ENCODE measurements at regions not wholly inside any gene's neighbourhood (a gene's known extent, or its start where the extent isn't known, plus 50 kb on each side); places are given as distances from the start of the nearest gene placed in this dataset.

DNA sequence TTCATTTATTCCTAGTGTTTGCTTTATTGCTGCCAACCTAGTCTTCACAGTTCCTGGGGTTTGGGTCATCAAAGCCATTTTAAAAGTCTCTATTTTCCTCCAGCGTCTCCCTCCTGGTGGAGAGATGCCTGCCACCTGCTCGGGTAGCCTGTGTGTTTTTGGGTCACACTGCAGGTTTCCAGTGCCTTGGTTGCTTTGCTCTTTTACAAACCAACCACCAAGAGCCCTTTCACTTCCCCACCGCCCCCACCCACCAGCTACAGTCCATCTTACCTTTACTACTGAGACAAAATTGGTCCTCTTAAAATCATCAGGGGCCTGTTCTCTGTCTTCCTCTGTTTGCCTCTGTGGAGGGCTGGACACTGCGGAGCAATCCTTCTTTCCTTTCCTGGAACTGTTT lies 280.5 kb upstream of the GATB start:
- no peak for DNase-seq (ENCODE audit: low read depth in 2 of 3, low spot score in 2 of 3)

- DNase-seq (ENCODE audit: low read depth in 2 of 3, low spot score in 2 of 3) = no peak
Observed at GRCh38 chr4:152039691-152040090, 278.9 kb upstream of the GATB start.

DNA sequence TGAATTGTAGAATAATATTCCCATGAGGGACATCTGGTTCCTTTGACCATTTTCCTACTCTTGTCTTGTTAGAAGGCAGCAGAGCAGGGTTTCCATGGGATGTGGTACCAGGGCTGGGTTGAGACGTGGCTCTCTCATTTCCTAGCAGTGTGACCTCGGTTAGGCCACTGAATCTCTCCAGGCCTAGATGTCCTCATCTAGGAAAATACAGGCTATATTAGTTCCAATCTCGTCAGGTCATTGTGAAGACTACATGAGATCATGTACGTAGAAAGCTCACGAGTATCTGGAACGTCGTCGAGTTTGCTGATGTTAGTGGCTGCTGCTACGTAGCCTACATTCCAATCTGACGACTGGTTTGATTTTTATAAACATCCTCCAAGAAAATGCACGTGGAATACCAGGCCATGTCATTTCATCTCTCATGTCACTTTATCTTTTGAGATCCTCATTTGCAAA lies 278.2 kb upstream of the GATB start:
- no peak for DNase-seq (ENCODE audit: low read depth in 2 of 3, low spot score in 2 of 3)

DNA sequence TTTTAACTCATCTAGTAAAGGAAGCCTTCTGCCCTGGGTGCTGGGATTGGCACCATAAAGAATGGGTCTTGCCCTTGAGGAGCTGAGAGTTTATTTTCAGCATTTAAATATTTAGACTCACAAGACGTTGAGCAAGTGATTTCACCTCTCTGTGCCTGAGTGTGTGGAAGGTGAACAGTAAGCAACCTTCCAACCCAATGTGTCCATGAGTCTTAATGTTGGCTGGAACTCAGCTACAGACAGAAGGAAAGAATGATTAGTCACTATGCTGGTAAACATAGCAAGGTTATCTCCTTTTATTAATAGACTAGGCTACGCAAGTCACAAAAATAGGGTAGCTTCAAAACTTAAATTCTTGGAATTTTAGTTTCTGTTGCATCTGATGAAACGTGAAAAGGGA lies 277.4 kb upstream of the GATB start:
- DNase-seq (ENCODE audit: low read depth in 2 of 3, low spot score in 2 of 3) = no peak

DNA sequence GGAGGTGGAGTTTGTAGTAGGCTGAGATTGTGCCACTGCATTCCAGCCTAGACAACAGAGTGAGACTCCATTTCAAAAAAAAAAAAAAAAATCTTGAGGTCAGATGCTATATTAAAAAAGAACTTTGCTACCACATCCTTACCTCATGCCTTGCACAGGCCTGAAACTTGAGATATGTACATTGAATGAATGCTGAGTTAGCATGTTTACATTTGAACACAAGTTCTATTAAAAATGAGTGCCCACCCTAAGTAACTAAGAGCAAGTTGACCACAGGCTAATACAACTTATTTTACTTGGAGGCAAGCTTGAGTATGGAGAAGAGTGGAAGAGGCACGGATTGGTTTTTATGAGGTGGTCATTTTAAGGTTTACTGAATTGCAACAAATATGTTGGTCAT lies 276.6 kb upstream of the GATB start:
- no peak for DNase-seq (ENCODE audit: low read depth in 2 of 3, low spot score in 2 of 3)

DNA sequence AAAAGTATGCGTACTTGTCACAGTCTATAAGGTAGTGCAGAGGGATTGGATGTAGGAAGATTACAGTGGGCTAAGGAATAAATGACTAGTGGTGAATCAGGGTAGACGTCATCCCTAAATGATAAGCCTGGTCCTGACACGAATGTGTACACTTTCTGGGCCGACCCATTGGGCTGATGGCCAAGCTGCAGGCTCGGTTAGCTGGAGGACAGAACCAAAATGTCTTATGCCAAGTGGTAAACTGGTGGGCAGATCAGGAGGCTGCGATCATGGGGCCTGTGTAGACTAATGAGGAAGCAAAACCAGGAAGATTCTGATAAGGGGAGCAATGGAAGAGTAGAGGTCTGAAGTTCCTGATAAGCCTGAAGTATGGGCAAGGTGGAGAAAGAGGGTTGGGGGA lies 272.8 kb upstream of the GATB start:
- no peak for DNase-seq (ENCODE audit: low read depth in 2 of 3, low spot score in 2 of 3)

GRCh38 chr4:152032722-152033131 lies 271.9 kb upstream of the GATB start:
- no peak for DNase-seq (ENCODE audit: low read depth in 2 of 3, low spot score in 2 of 3)

DNA sequence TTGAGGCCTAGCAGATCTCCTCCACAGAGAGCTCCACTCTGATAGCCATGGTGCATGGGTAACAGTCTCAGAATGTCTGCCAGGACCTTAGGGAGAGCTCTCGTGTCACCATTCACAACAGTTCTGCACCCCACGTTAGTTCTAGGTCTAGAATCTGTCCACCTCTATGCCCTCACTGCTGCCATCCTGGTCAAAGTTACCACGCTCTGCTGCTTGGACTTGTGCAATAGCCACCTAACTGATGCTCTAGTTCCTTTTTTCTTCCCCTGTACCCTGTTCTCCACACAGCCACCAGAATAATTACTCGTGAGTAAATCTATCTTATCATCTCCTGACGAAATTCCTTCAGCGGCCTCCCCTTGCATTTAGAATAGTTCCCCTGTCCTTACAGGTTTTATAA lies 268.8 kb upstream of the GATB start:
- no peak for DNase-seq (ENCODE audit: low read depth in 2 of 3, low spot score in 2 of 3)

- no peak for DNase-seq (ENCODE audit: low read depth in 2 of 3, low spot score in 2 of 3)
Observed at GRCh38 chr4:152028131-152028530, 267.3 kb upstream of the GATB start.

GRCh38 chr4:152024881-152025280 lies 264.1 kb upstream of the GATB start:
- no peak for DNase-seq (ENCODE audit: low read depth in 2 of 3, low spot score in 2 of 3)

- no peak for DNase-seq (ENCODE audit: low read depth in 2 of 3, low spot score in 2 of 3)
Observed at GRCh38 chr4:152023674-152024073, 262.9 kb upstream of the GATB start.

DNA sequence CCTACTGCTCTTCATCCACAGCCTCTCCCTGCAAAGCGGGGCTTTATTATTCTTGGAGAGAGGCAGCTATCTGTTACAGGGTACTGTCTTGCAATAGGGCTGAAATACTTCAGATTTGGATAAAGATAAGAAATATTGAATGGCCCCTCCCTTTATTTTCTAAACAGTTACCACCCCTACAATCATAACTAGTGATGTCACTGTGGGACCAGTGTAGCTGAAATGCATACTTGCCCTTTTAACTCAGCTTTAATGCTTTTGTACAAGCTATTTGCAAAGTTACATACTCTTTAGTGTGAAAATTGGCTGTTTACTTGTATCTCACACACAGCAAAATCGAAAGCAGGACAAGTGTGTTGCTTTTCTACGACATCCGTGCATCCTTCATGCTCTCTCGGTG lies 261.7 kb upstream of the GATB start:
- no peak for DNase-seq (ENCODE audit: low read depth in 2 of 3, low spot score in 2 of 3)

DNA sequence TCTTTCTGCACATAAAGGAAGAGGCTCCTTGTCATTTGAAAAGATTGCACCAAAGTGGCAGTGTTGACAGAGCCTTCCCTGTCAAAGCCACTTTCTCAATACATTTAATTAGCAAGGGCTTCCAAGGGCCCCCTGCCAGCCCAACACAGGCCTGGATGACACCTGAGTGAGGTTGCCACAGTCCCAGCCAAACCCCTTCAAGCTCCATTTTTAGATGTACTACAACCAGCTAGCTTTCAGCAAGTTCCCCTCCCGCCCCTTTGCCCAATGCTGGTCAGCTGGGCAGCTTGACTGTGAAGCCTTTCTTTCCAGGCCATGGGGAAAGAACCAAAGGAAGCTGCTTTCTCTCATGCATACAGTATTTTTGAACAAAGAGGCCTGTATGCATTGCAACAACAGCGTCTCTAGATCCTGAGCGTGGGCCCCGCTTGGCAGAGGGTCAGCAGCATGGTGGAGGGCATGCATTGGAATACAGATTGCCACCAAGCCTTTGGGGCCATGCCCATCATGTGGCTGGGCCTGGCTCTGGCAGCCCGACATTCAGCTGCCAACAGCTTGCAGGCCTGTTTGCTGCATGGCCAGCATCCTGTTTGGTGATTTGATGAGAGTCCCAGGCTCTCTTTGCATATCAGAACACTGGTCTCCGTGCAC lies 261.1 kb upstream of the GATB start:
- DNase-seq (ENCODE audit: low read depth in 2 of 3, low spot score in 2 of 3) = no peak

GRCh38 chr4:152020073-152020472 lies 259.3 kb upstream of the GATB start:
- DNase-seq (ENCODE audit: low read depth in 2 of 3, low spot score in 2 of 3) = no peak

GRCh38 chr4:152016303-152016620 lies 255.5 kb upstream of the GATB start:
- no peak for DNase-seq (ENCODE audit: low read depth in 2 of 3, low spot score in 2 of 3)

DNA sequence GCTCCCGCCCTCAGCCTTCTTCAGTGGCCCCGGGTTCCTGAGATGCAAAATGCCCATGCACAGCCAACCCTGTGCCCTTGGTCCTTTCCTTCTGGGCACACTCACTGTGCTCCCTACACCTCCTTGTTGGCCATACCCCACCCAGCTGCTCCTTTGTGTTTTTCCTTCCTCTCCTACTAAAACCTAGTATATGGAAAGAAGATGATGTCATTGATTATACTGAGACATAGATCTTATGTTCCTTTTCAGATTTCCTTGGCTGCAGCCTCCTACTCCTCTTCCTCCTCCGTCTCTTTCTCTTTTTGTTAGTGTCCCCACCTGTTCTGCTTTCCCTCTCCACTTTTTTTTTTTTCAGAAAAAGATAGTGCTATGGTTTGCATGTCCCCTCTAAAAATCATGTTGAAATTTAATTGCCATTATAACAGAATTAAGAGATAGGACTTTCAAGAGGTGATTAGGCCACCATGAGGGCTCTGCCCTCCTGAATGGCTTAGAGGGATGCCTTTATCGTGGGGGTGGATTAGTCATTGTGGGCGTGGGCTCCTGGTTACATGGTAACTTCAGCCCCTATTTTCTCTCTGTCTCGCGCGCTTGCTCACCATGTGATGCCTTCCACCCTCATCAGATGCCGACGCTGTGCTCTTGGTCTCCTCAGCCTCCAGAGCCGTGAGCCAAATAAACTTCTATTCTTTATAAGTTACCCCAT lies 254.9 kb upstream of the GATB start:
- no peak for DNase-seq (ENCODE audit: low read depth in 2 of 3, low spot score in 2 of 3)

DNA sequence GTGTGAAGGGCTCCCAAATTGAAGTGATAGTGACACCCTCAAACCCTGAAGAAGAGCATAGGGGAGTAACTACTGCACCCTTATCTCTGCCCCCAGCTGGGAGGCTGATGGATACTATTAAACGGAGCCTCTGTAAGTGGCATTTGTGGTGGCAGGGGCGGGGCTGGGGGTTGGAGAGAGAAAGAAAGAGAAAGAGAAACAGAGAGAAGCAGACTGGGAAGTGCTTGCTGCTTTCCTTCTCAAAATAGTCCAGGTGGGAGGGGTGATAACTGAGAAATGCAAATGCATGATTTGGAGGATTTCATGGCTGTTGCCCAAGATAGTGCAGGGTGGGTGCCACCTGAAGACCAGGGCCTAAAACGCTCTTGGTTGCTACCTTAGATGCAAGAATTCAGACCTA lies 253.5 kb upstream of the GATB start:
- DNase-seq (ENCODE audit: low read depth in 2 of 3, low spot score in 2 of 3) = peak in 1 of 3 donors; percentile 17

DNA sequence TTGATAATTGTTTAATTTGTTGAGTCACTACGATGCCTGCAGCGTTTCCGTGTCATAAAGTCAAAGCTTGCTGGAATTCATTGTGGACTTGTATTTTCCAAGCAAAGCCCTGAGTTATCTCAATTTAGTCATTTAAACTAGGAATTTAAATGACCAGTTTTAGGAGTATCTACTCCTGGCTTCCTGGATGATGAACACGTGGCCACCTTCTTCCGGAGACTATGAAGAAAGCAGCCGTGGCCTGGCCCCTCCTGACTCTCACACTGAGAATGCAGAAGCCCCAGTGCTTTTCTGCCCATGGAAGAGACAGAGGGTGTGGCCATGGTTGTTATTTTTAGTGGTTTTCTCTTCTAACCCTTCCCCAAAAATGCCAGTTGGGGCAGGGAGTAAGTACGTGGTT lies 250.7 kb upstream of the GATB start:
- DNase-seq (ENCODE audit: low read depth in 2 of 3, low spot score in 2 of 3) = no peak

DNA sequence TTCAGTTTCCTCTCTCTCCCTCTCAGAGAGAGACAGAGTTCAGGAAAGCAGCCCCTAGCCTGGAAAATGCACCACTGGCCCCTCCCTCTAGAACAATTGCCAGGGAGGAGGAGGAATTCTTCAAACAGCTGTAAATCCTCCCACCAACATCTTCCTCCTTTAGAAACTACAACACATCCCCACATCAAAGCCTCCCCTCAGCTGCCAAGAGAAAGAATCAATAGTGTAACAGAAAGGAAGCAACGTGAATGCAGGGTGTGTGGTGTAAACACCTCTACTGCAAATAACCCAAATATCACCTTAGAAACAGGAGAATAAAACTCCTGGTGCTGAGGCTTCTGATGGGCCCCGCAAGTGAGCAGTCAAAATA lies 249.9 kb upstream of the GATB start:
- DNase-seq (ENCODE audit: low read depth in 2 of 3, low spot score in 2 of 3) = no peak

GRCh38 chr4:152009983-152010709 lies 249.3 kb upstream of the GATB start:
- DNase-seq (ENCODE audit: low read depth in 2 of 3, low spot score in 2 of 3) = no peak

GRCh38 chr4:152009031-152009670 lies 248.3 kb upstream of the GATB start:
- DNase-seq (ENCODE audit: low read depth in 2 of 3, low spot score in 2 of 3) = no peak

DNA sequence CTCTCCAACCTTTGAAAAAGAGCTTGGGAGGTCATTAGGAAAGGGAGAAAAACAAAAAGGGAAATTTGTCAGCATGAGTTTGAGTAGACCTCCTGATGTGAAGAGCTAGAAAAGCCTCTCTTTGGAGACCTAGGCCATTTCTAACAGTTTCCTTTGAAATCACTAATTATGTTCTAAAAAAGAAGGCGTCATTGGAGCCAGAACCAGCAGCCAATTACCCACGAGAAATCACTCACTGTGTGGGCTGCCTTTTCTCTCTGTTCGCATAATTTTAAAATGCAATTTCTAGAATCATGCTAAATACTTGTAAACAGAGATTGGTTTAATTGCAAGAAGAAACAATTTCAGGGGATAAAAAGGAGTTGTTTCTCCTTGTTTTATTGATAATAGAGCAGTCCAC lies 246.3 kb upstream of the GATB start:
- no peak for DNase-seq (ENCODE audit: low read depth in 2 of 3, low spot score in 2 of 3)

Measured in hematopoietic multipotent progenitor cell (in vitro differentiated cells).